ENCODE measurements at regions not wholly inside any gene's neighbourhood (a gene's known extent, or its start where the extent isn't known, plus 50 kb on each side); places are given as distances from the start of the nearest gene placed in this dataset.

DNA sequence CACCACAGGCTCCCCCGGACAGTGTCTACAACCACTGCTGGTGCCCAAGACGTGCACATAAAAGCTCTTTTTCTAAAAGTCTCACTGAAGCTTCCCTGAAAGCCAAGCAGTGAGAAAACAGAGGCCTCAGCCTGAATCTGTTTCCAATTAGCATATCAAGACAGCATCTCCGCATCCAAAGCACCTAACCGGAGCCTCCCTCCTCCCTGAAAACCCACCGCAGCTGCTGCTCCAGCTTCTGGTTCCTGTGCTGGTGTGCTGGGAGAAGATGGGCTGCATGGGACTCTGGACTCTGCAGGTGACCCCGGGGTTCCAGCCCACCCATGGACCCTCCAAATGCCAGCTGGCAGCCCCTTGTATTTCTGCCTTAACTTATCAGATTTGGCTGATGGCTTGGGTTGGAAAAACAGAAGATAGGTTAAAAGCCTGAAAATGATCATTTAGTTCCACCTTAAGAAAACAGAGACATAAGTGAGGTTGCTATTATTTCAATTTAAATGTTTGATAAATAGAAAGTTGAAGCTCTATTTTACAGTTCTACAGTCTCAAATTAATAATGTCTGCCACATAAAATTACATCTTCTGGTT, 103.3 kb downstream of the TMEM18 start:
- DNase-seq = no peak

DNA sequence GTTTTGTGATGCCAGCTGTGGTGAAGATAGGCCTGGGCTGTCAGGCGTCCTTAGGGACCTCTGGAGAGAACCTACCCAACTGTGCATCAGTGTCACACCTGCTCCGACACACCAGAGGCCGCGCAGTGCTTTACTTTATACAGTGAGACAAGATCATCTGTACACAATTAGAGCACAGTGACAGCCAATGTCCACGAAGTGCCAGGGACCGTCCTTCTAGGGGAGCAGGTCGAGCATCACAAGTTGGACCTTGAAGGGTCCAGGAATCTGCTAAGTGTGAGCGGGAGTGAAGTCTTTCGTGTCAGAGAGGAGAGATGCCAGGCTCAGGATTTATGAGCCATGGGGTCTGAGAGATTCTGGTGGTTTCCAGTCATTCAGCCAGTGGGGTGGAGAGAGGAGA, 104.2 kb downstream of the TMEM18 start:
- DNase-seq = no peak

DNA sequence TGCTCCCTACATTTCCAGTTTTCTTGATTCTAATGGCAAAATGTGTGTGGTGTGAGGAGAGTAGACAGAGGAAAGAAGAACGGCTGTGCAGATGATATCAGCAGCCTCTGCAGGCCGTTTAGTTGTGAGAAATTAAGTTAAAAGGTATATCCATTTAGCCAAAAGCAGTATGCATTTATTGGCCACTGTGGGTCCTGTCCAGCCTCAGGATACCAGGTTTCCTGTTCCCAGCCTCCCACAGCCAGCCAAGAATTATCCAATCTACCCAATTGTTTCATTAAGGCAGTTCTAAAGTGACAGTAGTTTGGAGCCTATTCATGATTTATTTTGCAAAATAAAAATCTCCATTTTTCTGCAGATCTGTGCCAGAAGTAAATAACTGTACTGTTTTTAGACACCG, 107.5 kb downstream of the TMEM18 start:
- no peak for DNase-seq

DNA sequence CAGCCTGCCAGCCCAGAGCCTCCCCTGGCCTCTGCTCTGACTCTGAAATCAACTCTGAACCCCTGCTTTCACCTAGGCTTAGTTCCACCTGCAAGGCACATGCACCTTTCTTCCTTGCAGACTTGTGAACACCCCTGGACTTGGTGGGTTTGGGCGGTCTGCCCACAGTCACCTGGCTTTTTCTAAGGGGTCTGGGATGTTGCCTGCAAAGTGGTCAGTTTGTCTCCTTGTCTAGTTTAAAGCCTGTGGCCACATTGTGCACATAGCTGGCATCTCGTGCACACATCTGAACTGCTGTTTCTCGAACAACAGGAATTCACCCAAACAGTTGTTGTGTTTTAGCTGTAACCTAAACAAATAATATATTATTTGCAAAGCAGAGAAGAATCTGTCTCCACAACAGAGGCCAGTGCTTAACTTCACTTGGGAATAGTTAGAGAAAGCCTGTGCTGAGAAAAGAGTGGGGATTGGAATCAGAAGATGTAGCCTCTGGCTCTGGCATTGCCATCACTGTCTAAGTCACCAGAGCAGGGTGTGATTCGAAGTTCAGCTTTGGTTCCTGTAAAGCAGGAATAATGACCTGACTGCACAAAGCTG, 108.5 kb downstream of the TMEM18 start:
- DNase-seq = no peak

DNA sequence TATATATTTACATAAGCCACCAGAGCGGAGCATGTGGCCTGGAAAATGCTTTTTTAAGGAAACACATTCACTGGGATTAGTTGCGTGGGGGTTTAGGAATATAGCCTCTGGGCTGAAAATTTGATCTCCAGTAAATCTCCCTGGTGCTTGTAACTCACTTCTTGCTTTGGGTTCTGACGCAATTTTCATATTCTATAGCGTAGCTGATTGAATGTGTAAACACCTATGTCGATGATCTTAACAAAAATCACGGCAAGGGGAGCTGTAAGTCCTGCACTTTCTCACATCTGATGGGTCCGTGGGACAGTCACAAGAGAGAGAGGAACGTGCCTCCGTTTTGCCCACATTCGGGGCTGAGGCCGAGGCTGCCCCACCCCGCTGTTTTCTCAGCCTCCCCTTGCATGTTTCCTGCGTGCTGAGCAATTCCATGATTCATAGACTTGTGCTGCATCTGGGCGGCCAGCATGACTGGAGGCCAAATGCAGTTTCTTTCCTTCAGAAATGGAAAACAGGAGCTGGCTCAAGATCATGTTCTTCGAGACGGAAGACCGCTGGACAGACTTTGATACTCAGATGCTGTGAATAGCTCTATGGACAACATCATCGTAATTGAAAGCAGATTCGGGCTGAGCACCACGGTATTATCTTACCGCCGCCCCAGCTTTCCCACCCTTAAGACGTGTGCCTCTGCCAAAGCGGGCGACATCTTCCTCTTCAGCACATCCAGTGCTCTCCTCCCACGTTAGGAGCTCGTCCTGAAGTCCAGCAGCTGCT, 109.2 kb downstream of the TMEM18 start:
- no peak for DNase-seq

DNA sequence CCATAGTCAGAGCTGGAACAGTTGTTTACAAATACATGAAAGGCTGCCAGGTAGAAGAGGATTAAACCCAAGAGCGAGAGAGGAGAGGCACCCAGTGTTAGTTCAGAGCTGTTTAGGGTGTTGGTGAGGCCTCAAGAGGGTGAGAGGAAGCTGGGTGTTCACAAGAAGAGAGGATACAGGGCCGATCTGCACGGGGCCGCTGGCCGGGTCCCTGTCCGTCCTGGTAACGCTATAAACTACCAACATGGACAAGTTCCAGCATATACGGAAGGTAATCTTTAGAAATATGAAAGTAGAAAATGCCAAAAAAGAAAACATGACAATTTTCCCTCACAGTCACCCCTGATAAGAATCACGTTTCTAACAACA, 109.7 kb downstream of the TMEM18 start:
- DNase-seq = no peak

DNA sequence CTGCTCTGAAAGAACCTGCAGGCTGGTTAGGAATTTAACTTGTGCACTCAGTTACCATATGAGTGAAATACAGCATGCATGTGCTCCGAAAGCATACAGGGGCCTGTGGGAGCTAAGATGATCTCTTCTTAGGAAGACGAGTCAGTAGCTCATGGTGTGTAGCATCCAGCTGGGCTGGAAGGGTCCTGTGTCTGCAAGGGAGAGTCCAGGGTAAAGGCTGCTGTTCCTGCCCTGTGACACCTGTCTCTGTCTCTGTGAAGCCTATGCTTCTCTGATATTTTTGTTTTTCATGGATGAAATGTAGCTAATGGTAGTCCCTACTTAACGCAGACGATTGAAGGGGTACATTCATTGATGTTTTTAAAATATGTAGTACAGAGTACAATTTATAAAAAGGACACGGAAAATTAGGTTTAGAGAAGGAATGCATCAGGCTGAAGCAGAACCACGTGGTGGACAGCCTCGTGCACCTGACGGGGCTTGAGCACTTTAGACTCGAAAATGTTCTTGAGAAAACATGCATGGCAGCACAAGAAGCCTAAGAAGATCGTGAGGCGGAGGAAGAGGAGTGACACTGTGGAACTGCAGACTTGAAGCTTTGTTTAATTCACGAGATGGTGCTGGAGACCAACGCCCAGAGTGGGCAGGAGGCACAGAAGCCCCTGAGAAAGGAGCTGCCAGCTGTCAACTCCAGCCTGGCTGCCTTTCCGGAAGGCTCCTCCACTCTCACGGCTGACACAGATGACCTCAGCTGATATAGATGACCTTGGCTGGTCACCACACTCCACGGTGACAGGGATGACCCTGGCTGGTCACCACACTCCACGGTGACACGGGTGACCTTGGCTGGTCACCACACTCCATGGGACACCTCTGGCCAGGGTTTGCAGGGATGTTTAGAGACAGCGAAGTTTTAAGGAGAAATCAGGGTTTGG, 110.6 kb downstream of the TMEM18 start:
- no peak for DNase-seq

DNA sequence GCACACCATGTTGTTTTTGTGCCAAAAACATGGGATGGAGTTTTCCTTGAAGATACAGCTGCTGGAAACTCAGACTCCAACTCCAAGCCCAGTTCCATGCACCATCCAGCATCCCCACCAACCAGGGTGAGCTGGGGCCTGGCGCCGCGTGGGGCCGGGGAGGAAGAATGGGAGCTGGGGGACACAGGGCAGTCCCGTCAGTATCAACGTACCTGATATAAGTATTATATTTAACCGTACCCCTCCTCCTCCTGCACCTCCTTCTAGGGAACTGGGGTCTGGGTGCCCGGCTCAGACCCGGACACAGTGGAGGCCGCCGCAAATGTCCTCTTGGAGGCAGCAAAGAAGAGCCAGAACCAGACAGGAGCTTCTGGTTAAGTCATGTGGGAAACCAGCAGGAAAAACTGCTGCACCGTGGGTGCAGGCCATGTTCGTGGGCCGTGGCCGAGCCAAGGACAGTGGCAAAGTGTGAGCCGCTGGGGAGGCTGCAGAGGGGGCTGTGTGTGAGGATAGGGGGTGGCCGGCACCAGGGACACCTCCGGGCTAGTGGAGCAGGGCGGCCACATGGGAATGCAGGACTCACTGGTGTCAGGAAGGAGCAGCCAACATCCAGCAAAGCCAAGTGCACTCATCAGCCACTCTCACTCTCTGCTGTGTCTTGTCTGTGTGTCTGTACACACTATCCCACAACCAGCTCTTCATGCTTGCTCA, 112.6 kb downstream of the TMEM18 start:
- no peak for DNase-seq

DNA sequence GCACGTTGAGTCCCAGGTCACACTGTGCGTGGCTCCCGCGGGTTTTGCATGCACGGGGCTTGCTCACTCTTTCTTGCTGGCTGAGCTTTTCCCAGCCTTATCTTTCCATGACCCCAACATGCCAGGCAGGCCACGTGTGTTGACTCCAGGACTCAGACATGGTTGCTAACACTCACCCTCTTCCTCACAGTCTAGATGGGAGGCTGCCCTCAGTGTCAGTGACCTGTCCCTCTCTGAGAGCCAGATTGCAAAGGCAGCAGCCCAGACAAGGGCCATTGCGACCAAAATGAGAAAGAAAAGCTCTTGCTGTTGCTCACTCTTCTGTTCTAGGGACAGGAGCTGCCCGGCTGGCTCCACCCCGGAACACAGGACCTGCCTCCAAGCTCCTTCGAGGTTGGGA, 113.7 kb downstream of the TMEM18 start:
- no peak for DNase-seq

DNA sequence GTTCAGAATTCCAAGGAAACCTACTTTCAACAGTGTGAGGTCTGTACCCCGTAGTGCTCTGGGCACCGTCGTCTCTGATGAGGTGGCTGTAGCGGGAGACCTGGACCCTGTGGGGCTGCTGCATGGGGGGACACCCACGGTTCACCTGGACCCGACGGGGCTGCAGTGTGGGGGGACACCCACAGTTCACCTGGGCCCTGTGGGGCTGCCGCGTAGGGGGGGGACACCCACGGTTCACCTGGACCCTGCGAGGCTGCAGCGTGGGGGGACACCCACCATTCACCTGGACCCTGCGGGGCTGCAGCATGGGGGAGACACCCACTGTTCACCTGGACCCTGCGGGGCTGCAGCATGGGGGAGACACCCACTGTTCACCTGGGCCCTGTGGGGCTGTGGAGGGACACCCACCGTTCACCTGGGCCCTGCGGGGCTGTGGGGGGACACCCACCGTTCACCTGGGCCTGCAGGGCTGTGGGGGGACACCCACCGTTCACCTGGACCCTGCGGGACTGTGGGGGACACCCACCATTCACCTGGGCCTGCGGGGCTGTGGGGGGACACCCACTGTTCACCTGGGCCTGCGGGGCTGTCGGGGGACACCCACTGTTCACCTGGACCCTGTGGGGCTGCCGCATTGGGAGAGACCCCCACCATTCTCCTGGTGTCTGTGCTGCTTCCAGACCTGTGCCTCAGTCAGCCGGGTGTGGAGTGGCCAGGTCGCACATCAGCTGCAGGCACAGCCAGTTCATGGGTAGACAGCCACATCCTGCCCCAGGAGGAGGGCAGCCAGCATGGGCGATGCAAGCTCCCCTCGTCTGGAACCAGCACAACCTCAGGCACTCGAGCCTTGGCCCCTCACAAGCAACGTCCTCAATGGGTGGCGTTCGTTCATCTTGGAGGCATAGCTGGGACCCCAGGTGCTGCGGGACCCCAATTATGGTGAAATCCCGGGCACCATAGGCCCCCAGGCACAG, 114.5 kb downstream of the TMEM18 start:
- no peak for DNase-seq

DNA sequence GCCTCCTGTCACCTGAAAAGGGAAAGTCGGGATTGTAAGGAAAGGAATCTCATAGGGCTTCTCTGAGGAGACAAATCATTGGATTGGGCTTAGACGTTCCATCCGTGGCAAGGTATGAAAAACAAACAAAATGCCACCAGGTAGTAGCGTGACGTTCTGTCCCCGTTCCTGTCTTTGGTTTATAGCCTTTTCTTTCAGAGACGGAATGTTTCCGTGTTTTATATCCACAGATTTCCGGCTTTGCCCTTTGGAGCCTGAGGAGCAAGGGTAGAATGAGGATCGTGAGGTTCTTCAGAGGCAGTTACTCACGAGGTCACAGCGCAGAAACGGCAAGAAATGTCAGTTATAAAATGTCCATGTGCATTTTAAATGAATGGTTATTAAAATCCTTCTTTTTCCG, 118.3 kb downstream of the TMEM18 start:
- DNase-seq = no peak

DNA sequence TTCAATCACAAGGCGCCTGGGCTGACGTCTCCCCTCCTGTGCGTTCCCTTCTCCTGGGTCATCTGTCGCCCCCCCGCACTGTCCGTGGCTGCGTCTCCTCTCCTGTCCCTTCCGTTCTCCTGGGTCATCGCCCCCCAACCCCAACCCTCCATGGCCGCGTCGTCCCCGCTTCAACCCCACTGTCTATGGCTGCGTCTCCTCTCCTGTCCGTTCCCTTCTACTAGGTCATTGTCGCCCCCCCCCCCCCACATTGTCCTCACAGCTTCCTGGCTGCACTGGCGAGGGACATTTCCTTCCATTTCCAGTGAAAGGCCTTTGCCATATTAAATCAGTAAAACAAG, 118.9 kb downstream of the TMEM18 start:
- DNase-seq = no peak

DNA sequence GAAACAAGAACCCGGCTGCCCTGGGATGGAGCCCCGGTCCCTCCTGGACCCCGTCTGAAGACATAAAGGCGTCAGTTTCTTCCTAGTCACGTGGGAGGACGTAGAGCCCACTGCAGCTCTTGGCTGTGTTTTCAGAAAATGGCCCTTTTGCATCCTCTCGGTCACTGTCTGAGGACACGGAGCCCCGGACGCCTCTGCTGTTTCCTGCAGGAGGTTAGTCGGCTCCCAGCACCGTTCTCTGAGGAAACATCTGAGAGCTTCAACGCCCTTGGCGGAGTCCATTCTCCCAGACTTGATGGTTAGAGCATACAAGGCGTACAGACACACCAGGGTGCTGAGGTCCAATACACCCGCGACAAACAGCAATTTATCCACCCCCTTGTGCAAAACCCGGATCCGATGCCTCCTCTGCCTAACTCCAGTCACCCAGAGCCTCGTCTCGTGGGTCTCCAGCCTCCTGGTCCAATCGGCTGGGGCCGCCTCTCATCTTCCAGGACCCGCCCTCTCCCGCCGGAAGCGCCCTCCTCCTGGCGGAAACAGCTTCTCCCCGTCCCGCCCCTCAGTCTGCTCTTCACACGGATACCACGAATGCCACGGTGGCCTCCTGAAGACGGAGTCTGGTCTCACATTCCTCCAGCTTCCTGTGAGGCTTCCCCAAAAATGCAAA, 119.4 kb downstream of the TMEM18 start:
- DNase-seq = no peak

DNA sequence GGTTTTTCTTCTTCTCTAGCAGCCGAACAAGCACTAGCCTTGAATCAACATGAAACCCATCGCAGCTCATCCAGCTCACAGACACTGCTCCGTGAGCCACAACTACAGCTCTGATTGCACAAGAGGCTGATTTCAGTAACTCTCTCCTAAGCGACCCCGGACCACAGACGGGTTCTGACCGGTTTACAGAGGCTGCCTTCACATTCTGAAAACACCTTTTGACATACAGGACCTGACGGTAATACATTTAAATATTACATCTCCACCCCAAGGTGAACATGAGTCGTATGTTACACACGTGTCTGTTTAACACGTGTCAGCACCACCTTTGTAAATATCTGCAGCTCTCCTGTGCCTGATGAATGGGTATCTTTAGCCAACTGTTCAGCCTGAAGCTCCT, 120.7 kb downstream of the TMEM18 start:
- DNase-seq = no peak

DNA sequence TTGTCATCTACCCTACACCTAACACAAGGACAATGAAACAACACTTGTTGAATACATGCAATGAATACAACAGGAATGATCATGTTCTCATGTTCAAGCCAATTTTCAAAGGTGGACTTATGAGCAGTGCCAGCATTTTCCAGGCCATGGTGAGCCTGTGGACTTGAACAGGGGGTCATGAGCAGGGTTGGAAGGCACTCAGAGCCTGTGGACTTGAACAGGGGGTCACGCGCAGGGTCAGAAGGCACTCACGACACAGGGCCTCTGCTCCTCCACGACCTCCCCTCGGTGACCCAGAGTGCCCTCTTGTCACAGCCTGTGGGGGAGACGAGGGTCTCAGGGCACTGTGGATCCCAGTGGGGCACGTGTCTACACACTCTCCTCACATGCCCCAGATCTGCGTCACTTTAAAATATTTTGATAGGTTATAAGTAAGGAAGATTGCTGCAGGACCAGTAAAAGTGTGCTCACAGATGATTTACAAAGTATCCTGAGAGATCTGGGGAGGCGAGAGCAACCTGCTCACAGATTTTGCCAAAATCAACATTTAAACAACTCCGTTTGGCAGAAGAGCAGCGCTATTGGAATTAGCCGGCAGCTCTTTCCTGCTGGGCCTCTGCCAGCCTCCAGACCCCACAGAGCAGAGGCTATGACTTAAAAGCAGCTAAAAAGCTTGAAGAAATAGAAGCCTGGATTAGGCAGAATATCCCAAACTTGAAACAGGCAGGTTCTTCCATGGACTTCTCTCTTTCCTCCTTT, 121.9 kb downstream of the TMEM18 start:
- no peak for DNase-seq

DNA sequence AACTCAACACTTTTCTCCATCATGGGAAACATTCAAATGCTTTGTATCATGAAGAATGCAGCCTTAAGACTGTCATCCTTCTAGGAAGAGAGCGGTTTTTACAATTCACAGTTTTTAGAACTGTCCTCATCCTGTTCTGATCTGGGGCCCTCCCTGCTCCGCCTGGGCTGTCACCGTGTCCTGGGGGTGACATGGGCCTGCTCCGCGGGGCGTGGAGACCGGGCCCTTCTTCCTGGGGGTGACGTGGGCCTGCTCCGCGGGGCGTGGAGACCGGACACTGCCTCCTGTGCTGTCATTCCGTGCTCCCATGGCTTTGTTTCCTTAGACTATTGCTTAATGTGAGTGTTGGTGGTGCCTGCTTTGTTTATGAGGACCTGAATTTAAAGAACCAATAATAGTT, 122.8 kb downstream of the TMEM18 start:
- no peak for DNase-seq

DNA sequence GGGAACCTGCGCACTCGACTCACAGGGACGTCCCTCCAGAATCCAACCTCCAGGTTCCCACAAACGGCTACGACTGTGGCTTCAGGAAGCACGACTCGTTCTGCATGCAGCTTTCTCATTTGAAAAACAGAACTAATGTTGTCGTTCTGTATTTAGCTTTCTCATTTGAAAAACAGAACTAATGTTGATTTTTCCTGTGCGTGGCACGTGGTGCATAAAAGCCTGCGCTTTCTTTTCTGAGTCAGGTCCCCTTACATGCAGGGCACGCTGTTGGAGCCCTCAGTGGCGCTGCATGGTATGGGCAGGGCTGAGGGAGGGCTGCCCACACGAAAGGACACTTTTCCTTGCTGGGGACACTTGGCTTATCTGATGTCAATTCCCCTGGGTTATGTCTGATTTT, 124.3 kb downstream of the TMEM18 start:
- no peak for DNase-seq

DNA sequence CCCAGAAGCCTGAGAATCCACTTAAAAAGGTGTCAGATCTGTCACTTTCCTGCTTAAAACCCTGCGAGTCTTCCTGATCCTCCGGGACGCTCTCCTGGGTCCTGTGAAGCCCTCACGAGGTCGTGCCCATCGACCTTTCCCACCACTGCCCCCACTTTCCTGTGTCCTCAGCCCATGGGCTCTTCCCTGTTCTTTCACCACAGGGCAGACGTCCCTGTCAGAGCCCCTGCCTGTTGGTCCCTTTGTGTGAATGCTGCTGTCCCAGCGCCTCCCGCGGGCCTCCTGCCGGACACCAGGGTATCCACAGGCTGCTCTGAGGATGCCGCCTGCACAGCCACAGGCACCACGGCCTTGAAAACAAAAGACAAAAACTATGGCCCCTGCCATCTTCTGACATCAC, 125.6 kb downstream of the TMEM18 start:
- no peak for DNase-seq

DNA sequence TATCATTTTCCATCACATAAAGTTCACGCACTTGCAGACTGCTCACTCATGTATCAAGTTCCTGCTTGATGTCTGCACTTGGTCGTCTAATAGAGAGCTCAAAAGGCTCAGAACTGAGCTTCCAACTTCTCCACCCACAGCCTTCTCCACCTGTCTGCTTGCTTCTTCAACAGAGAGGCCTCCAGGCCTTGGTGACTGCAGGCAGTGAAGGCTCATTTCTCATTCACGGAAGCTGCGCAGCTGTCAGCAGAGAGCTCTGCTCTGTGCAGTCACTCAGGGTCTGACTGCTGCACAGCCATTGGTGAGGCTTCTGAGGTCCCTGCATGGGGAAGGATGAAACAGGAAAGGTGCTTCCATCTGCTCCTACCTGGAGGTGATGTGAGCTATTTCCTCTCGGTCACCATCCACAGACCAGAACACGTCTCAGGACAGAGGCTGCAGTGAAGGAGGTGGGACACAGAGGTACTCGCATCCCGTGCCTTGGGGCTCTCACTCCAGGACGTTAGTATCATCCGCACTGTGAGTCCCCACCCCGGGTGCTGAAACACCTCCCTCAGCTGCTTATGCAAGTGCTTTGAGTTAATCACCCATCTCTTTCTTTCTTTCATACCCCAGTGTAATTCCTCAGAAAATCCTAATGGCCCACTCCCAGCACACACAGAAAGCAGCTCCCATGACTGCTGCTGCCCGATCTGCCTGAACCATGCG, 126.2 kb downstream of the TMEM18 start:
- DNase-seq = no peak
